ENCODE measurements at regions not wholly inside any gene's neighbourhood (a gene's known extent, or its start where the extent isn't known, plus 50 kb on each side); places are given as distances from the start of the nearest gene placed in this dataset.
"Not testable (repeated sequence)": the region's sequence is repeated elsewhere in the genome, so short reads cannot be mapped to it uniquely, and the experiment has no call there.

DNA sequence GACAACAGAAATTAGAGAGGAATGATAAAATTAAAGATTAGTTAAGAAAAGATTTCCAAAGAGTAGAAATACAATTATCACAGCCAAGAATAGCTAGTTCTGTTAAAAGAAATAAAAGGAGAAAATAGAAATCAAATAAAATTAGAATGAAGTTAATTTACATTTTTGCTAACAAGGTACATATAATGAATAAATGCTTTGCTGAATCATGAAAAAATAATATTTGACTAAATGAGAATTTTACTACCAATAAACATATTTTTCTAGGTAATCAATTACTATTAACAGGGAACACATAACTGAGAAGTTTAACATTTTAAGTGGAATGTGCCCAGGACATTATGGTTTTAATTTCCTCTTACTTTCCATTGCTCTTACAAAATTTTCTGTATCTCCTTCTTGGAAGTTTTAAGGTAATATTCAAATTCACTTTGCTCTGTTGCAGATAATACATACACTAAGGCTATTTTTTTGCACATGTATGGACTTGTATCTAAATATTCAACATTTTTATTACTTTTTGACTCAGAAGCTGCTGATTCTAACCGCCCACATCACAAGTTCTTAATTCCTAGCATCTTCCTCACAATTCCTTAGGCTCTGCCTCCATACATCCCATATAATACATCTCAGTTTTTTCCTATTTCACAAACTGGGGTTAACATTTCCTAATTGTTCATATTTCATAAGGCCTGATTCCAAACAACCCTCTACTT lies 870.7 kb upstream of the INTU start:
- TF ChIP-seq CTCF (IDR thresholded peaks at IDR 0.05; ENCODE audit: borderline replicate concordance, insufficient read depth, low read depth, low read length): no peak
- H3K4me3 ChIP-seq (ENCODE audit: low read depth, low read length): no peak overlapping the region

DNA sequence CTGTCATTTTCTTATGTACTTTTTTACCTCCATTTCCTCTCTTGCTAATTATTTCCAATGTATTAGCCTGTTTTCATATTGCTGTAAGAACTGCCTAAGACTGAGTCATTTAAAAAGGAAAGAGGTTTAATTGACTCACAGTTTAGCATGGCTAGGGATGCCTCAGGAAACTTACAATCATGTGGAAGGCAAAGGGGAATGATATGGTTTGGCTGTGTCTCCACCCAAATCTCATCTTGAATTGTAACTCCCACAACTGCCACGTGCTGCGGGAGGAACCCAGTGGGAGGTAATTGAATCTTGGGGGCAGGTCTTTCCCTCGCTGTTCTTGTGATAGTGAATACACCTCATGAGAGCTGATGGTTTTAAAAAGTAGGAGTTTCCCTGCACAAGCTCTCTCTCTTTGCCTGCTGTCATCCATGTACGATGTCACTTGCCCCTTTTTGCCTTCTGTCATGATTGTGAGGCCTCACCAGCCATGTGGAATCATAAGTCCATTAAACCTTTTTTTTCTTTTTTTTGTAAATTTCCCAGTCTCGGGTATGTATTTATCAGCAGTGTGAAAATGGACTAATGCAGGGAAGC lies 870.0 kb upstream of the INTU start:
- no peak overlapping the region for H3K4me3 ChIP-seq (ENCODE audit: low read depth, low read length)
- TF ChIP-seq CTCF (IDR thresholded peaks at IDR 0.05; ENCODE audit: borderline replicate concordance, insufficient read depth, low read depth, low read length): no peak

- no peak overlapping the region for H3K4me3 ChIP-seq (ENCODE audit: low read depth, low read length)
- TF ChIP-seq CTCF (IDR thresholded peaks at IDR 0.05; ENCODE audit: borderline replicate concordance, insufficient read depth, low read depth, low read length): no peak
Observed at GRCh38 chr4:126766241-126766640, 866.5 kb upstream of the INTU start.

DNA sequence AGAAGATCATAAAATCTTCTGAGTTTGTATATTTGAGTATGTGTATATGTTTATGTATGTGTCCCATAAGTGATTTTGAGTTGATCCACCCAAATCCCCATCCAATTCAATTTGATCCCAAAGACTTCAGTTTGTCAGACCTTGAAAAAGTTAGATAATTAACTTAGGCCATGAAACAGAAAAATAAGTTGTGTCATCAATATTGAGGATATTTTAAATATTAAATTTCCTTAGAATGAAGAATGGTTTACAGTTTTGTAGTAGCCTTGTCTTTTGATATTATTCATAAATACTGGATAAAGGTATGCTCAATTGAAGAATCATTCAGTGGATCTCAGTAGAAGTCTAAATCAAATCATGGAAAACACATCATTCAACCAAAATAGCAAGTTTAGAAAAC lies 864.4 kb upstream of the INTU start:
- no peak for TF ChIP-seq CTCF (IDR thresholded peaks at IDR 0.05; ENCODE audit: borderline replicate concordance, insufficient read depth, low read depth, low read length)
- no peak overlapping the region for H3K4me3 ChIP-seq (ENCODE audit: low read depth, low read length)

- not testable (repeated sequence) for H3K4me3 ChIP-seq (ENCODE audit: low read depth, low read length)
Observed at GRCh38 chr4:126770811-126771553, 861.8 kb upstream of the INTU start.

DNA sequence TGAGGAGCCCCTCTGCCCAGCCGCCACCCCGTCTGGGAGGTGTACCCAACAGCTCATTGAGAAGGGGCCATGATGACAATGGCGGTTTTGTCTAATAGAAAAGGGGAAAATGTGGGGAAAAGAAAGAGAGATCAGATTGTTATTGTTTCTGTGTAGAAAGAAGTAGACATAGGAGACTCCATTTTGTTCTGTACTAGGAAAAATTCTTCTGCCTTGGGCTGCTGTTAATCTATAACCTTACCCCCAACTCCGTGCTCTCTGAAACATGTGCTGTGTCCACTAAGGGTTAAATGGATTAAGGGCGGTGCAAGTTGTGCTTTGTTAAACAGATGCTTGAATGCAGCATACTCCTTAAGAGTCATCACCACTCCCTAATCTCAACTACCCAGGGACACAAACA lies 861.1 kb upstream of the INTU start:
- not testable (repeated sequence) for H3K4me3 ChIP-seq (ENCODE audit: low read depth, low read length)

DNA sequence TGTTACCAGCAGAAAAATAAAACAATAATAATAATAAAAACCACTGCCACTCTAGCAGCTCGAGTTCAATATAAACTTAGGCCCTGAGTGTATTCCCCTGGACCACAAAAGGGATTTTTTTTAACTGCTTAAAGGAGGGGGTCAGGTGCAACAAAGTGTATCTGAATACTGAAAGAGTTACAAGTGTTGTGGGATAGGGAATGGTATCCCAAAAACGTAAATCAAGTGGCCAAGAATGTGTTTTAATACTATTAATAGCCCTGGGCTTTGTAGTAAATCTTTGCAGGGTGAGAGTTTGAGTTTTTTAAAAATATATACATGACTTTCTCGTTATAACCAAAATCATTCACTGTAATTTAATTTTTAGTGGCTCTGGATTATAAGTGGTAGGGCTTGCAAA lies 860.1 kb upstream of the INTU start:
- no peak for TF ChIP-seq CTCF (IDR thresholded peaks at IDR 0.05; ENCODE audit: borderline replicate concordance, insufficient read depth, low read depth, low read length)
- no peak overlapping the region for H3K4me3 ChIP-seq (ENCODE audit: low read depth, low read length)

- no peak overlapping the region for H3K4me3 ChIP-seq (ENCODE audit: low read depth, low read length)
- no peak for TF ChIP-seq CTCF (IDR thresholded peaks at IDR 0.05; ENCODE audit: borderline replicate concordance, insufficient read depth, low read depth, low read length)
Observed at GRCh38 chr4:126775485-126776106, 857.2 kb upstream of the INTU start.

Data from GM12875 (cell line).